ENCODE measurements at regions not wholly inside any gene's neighbourhood (a gene's known extent, or its start where the extent isn't known, plus 50 kb on each side); places are given as distances from the start of the nearest gene placed in this dataset.

GRCh38 chr9:129473523-129474244 lies 147.2 kb downstream of the C9orf50 start:
- no peak for DNase-seq (ENCODE audit: low read depth)

- no peak for DNase-seq (ENCODE audit: low read depth)
Measured at GRCh38 chr9:129472651-129473102, 148.2 kb downstream of the C9orf50 start.

GRCh38 chr9:129471201-129472019 lies 149.5 kb downstream of the C9orf50 start:
- no peak for DNase-seq (ENCODE audit: low read depth)

GRCh38 chr9:129469988-129470316 lies 150.9 kb downstream of the C9orf50 start:
- no peak for DNase-seq (ENCODE audit: low read depth)

- DNase-seq (ENCODE audit: low read depth), result no peak
Measured at GRCh38 chr9:129469188-129469987, 151.5 kb downstream of the C9orf50 start.

- DNase-seq (ENCODE audit: low read depth), result no peak
Measured at GRCh38 chr9:129467739-129468666, 152.9 kb downstream of the C9orf50 start.

GRCh38 chr9:129467004-129467588 lies 153.8 kb downstream of the C9orf50 start:
- no peak for DNase-seq (ENCODE audit: low read depth)

- no peak for DNase-seq (ENCODE audit: low read depth)
Measured at GRCh38 chr9:129465834-129466535, 154.9 kb downstream of the C9orf50 start.

- DNase-seq (ENCODE audit: low read depth), result peak; percentile 52
Measured at GRCh38 chr9:129464972-129465833, 155.7 kb downstream of the C9orf50 start.

GRCh38 chr9:129463994-129464393 lies 156.9 kb downstream of the C9orf50 start:
- no peak for DNase-seq (ENCODE audit: low read depth)

GRCh38 chr9:129463477-129463876 lies 157.4 kb downstream of the C9orf50 start:
- no peak for DNase-seq (ENCODE audit: low read depth)

GRCh38 chr9:129462360-129462759 lies 158.5 kb downstream of the C9orf50 start:
- no peak for DNase-seq (ENCODE audit: low read depth)

GRCh38 chr9:129460323-129461261 lies 160.3 kb downstream of the C9orf50 start:
- DNase-seq (ENCODE audit: low read depth), result peak; percentile 99

- DNase-seq (ENCODE audit: low read depth), result no peak
Measured at GRCh38 chr9:129459547-129460322, 161.2 kb downstream of the C9orf50 start.

GRCh38 chr9:129458663-129459546 lies 162.0 kb downstream of the C9orf50 start:
- DNase-seq (ENCODE audit: low read depth), result no peak

- no peak for DNase-seq (ENCODE audit: low read depth)
Measured at GRCh38 chr9:129458155-129458661, 162.7 kb downstream of the C9orf50 start.

Measured in iris pigment epithelial cell (primary cell).